H9 (cell line): ENCODE measurements at regions not wholly inside any gene's neighbourhood (a gene's known extent, or its start where the extent isn't known, plus 50 kb on each side); places are given as distances from the start of the nearest gene placed in this dataset.

Experiments used
- DNase-seq: peaks from one replicate; pipeline ENCODE4 v3.0.0-alpha.2; 2017
- H2AFZ ChIP-seq: one replicate; pipeline ENCODE4 v1.6.1; 2013; ENCODE audit warnings: mild to moderate bottlenecking, low read length, control low read depth, moderate library complexity
- H2AK5ac ChIP-seq: 2 replicates; pipeline ENCODE4 v1.6.1; 2013; ENCODE audit warnings: low read length, control low read depth, mixed read lengths; ENCODE audit not compliant: insufficient read length
- H2BK120ac ChIP-seq: one replicate; pipeline ENCODE4 v1.6.1; 2013; ENCODE audit warnings: low read depth, mild to moderate bottlenecking, low read length, control low read depth, inconsistent platforms; ENCODE audit not compliant: poor library complexity, severe bottlenecking
- H2BK12ac ChIP-seq: 2 replicates; pipeline ENCODE4 v1.6.1; 2013; ENCODE audit warnings: low read length, control low read depth, mixed read lengths, low read depth; ENCODE audit not compliant: insufficient read length
- H2BK15ac ChIP-seq: 2 replicates; pipeline ENCODE4 v1.6.1; 2013; ENCODE audit warnings: low read depth, low read length, control low read depth
- H2BK20ac ChIP-seq: one replicate; pipeline ENCODE4 v1.6.1; 2013; ENCODE audit warnings: low read depth, mild to moderate bottlenecking, low read length, control low read depth, inconsistent platforms; ENCODE audit not compliant: poor library complexity, severe bottlenecking
- H2BK5ac ChIP-seq: 2 replicates; pipeline ENCODE4 v1.6.1; 2013; ENCODE audit warnings: low read length, control low read depth, mixed read lengths; ENCODE audit not compliant: insufficient read length
- H3K14ac ChIP-seq: 2 replicates; pipeline ENCODE4 v1.6.1; 2013; ENCODE audit warnings: low read length, control low read depth; ENCODE audit not compliant: insufficient read depth
- H3K18ac ChIP-seq: 2 replicates; pipeline ENCODE4 v1.6.1; 2013; ENCODE audit warnings: low read depth, mild to moderate bottlenecking, mixed read lengths, low read length, control low read depth; ENCODE audit not compliant: insufficient read length
- H3K23ac ChIP-seq: 2 replicates; pipeline ENCODE4 v1.6.1; 2013; ENCODE audit warnings: low read length, control low read depth, mixed read lengths, low read depth; ENCODE audit not compliant: insufficient read length
- H3K23me2 ChIP-seq: 2 replicates; pipeline ENCODE4 v1.6.1; 2013; ENCODE audit warnings: low read depth, mild to moderate bottlenecking, mixed read lengths, low read length, control low read depth; ENCODE audit not compliant: insufficient read length, poor library complexity, severe bottlenecking
- H3K27ac ChIP-seq: 2 replicates; pipeline ENCODE4 v1.5.1; 2013; ENCODE audit warnings: low read length, control low read depth, mixed read lengths, low read depth; ENCODE audit not compliant: insufficient read length
- H3K27me3 ChIP-seq: 2 replicates; pipeline ENCODE4 v1.6.1; 2013; ENCODE audit warnings: low read length, control low read depth, inconsistent platforms; ENCODE audit not compliant: insufficient read depth
- H3K4ac ChIP-seq: 2 replicates; pipeline ENCODE4 v1.6.1; 2013; ENCODE audit warnings: low read depth, mild to moderate bottlenecking, control low read depth, inconsistent platforms, low read length, moderate library complexity
- H3K4me1 ChIP-seq: 2 replicates; pipeline ENCODE4 v1.6.1; 2013; ENCODE audit warnings: low read length, control low read depth, inconsistent platforms; ENCODE audit not compliant: insufficient read depth
- H3K4me2 ChIP-seq: 2 replicates; pipeline ENCODE4 v1.6.1; 2013; ENCODE audit warnings: low read length, control low read depth, mixed read lengths; ENCODE audit not compliant: insufficient read length, insufficient read depth
- H3K56ac ChIP-seq: 2 replicates; pipeline ENCODE4 v1.6.1; 2013; ENCODE audit warnings: low read depth, mild to moderate bottlenecking, mixed read lengths, low read length, control low read depth; ENCODE audit not compliant: insufficient read length
- H3K79me1 ChIP-seq: 2 replicates; pipeline ENCODE4 v1.6.1; 2013; ENCODE audit warnings: low read depth, mild to moderate bottlenecking, moderate library complexity, low read length, control low read depth, inconsistent platforms; ENCODE audit not compliant: insufficient read depth, poor library complexity, severe bottlenecking
- H3K79me2 ChIP-seq: 2 replicates; pipeline ENCODE4 v1.6.1; 2013; ENCODE audit warnings: low read length, control low read depth, inconsistent platforms; ENCODE audit not compliant: insufficient read depth
- H3K9ac ChIP-seq: 2 replicates; pipeline ENCODE4 v1.6.1; 2013; ENCODE audit warnings: low read length, control low read depth, mixed read lengths; ENCODE audit not compliant: insufficient read length; ENCODE audit errors: extremely low read depth
- H3K9me3 ChIP-seq: one replicate; pipeline ENCODE4 v1.6.1; 2013; ENCODE audit warnings: low read depth, low read length, inconsistent platforms; ENCODE audit not compliant: control insufficient read depth
- H3T11ph ChIP-seq: one replicate; pipeline ENCODE4 v1.6.1; 2013; ENCODE audit warnings: mild to moderate bottlenecking, low read length, control low read depth, inconsistent platforms
- H4K20me1 ChIP-seq: one replicate; pipeline ENCODE4 v1.6.1; 2013; ENCODE audit not compliant: control insufficient read depth, insufficient read length, insufficient read depth
- H4K5ac ChIP-seq: 2 replicates; pipeline ENCODE4 v1.6.1; 2013; ENCODE audit warnings: low read depth, mild to moderate bottlenecking, mixed read lengths, low read length, control low read depth; ENCODE audit not compliant: insufficient read length
- H4K8ac ChIP-seq: replicated peaks from 2 replicates; pipeline ENCODE4 v1.6.1; 2013; ENCODE audit warnings: low read length, control low read depth, mixed read lengths, low read depth; ENCODE audit not compliant: insufficient read length
- H4K91ac ChIP-seq: 2 replicates; pipeline ENCODE4 v1.6.1; 2013; ENCODE audit warnings: low read depth, mild to moderate bottlenecking, moderate library complexity, mixed read lengths, low read length, control low read depth; ENCODE audit not compliant: insufficient read length
- H3K27ac Mint-ChIP-seq, 3 experiments: 2 replicates in 2 of 3; 3 replicates in 1 of 3; pipeline ENCODE4 v1.8.0; 2020 to 2021; ENCODE audit warnings: mixed read lengths in 3 of 3, mild to moderate bottlenecking in 1 of 3, moderate library complexity in 1 of 3
- H3K27me3 Mint-ChIP-seq: 2 replicates; pipeline ENCODE4 v1.8.0; 2021; ENCODE audit warnings: low read depth, mild to moderate bottlenecking, moderate library complexity, mixed read lengths
- H3K36me3 Mint-ChIP-seq, 3 experiments: 2 replicates in 2 of 3; 3 replicates in 1 of 3; pipeline ENCODE4 v1.8.0; 2020 to 2021; ENCODE audit warnings: low read depth in 3 of 3, mixed read lengths in 3 of 3; ENCODE audit not compliant: insufficient read depth in 1 of 3
- H3K4me1 Mint-ChIP-seq, 2 experiments: 2 replicates each; pipeline ENCODE4 v1.8.0; 2020; ENCODE audit warnings: mixed read lengths in 2 of 2
- H3K4me3 Mint-ChIP-seq, 2 experiments: 2 replicates in 1 of 2; 3 replicates in 1 of 2; pipeline ENCODE4 v1.8.0; 2020 to 2021; ENCODE audit warnings: mild to moderate bottlenecking in 2 of 2, mixed read lengths in 2 of 2, moderate library complexity in 1 of 2
- H3K9me3 Mint-ChIP-seq, 2 experiments: 2 replicates in 1 of 2; 3 replicates in 1 of 2; pipeline ENCODE4 v1.8.0; 2020; ENCODE audit warnings: mild to moderate bottlenecking in 2 of 2, mixed read lengths in 2 of 2, moderate library complexity in 1 of 2
- CTCF ChIP-seq: fragments of 200-600 bp; sonication (generic); conservative IDR thresholded peaks from 3 replicates; pipeline ENCODE4 v1.8.0; 2021; ENCODE audit warnings: antibody characterized with exemption, mild to moderate bottlenecking
- WGBS: extraction: QIAGEN DNeasy Blood & Tissue Kit; methylation state at CpG from one replicate; pipeline ENCODE4 v1.1.7; 2013; ENCODE audit warnings: missing lambda C conversion rate, low lambda C conversion rate, mixed read lengths; ENCODE audit not compliant: insufficient read length; ENCODE audit errors: extremely low coverage; 5-methylcytosine and 5-hydroxymethylcytosine counted together

- no CpG with 5 or more reads among the region's 2 CpGs for WGBS
- Mint-ChIP-seq H3K36me3 (no peaks in the 10 kb centered on the region), H3K4me3 (no peak overlapping the region), H3K27me3 (peaks cover 24% of the 10 kb centered on the region), H3K27ac (no peak overlapping the region), H3K4me1 (peaks cover under 1% of the 10 kb centered on the region in 2 experiments; a peak in 3 of 4 replicates), H3K9me3 (no peaks in the 10 kb centered on the region)
- no peak overlapping the region for H3K27ac ChIP-seq
- H3K18ac ChIP-seq = no peak overlapping the region
- H4K91ac ChIP-seq = no peak overlapping the region
- H4K5ac ChIP-seq = no peak overlapping the region
- no peak overlapping the region for H3K23ac ChIP-seq
- no peaks in the 10 kb centered on the region for H3K23me2 ChIP-seq
- H3K9me3 ChIP-seq = no peaks in the 10 kb centered on the region
- H3K4me2 ChIP-seq = no peak overlapping the region
- no peak overlapping the region for H2BK12ac ChIP-seq
- no peak overlapping the region for H2BK15ac ChIP-seq
- H3K9ac ChIP-seq = no peak overlapping the region
- H2BK5ac ChIP-seq = no peak overlapping the region
- H4K20me1 ChIP-seq = no peaks in the 10 kb centered on the region
- no peak overlapping the region for H4K8ac ChIP-seq
- H3K79me2 ChIP-seq = no peaks in the 10 kb centered on the region
- no peak overlapping the region for H2AFZ ChIP-seq
- no peak overlapping the region for H2AK5ac ChIP-seq
- no peaks in the 10 kb centered on the region for H3K4me1 ChIP-seq
- no peak for DNase-seq
- no peak overlapping the region for H3K56ac ChIP-seq
- no peaks in the 10 kb centered on the region for H3K79me1 ChIP-seq
- no peak overlapping the region for H3K14ac ChIP-seq
- H3K27me3 ChIP-seq = no peaks in the 10 kb centered on the region
- no peak overlapping the region for H2BK20ac ChIP-seq
- TF ChIP-seq CTCF = no peak
- no peak overlapping the region for H3K4ac ChIP-seq
- H3T11ph ChIP-seq = no peak overlapping the region
- no peak overlapping the region for H2BK120ac ChIP-seq
Measured at GRCh38 chr10:94061026-94061425, 67.3 kb downstream of the PLCE1 start.
